ENCODE measurements at regions not wholly inside any gene's neighbourhood (a gene's known extent, or its start where the extent isn't known, plus 50 kb on each side); places are given as distances from the start of the nearest gene placed in this dataset.
"Not testable (repeated sequence)": the region's sequence is repeated elsewhere in the genome, so short reads cannot be mapped to it uniquely, and the experiment has no call there.

- no peak for DNase-seq
These were observed 61.3 kb upstream of the RNF38 start for GRCh38 chr9:36461323-36461722.

- DNase-seq: not testable (repeated sequence)
These were observed 58.4 kb upstream of the RNF38 start for GRCh38 chr9:36458430-36458915.

GRCh38 chr9:36457836-36458429 lies 57.9 kb upstream of the RNF38 start:
- DNase-seq: no peak

- DNase-seq: no peak
These were observed 56.5 kb upstream of the RNF38 start for GRCh38 chr9:36456480-36457065.

GRCh38 chr9:36451949-36452348 lies 51.9 kb upstream of the RNF38 start:
- no peak for DNase-seq

GRCh38 chr9:36450110-36450732 lies 50.2 kb upstream of the RNF38 start:
- no peak for DNase-seq
